Sigmoid colon (tissue), 6 donors: ENCODE measurements at regions not wholly inside any gene's neighbourhood (a gene's known extent, or its start where the extent isn't known, plus 50 kb on each side); places are given as distances from the start of the nearest gene placed in this dataset.
"Not testable (repeated sequence)": the region's sequence is repeated elsewhere in the genome, so short reads cannot be mapped to it uniquely, and the experiment has no call there.

Source experiments
- DNase-seq: peaks from one replicate; pipeline ENCODE4 v3.0.0-alpha.2; 2019
- H3K27ac ChIP-seq, 4 donors: fragments of 200-600 bp; sonication (generic); one replicate each; pipeline ENCODE4 v1.5.1; 2016 to 2019; ENCODE audit warnings: mild to moderate bottlenecking in 1 of 4
- H3K27me3 ChIP-seq, 3 donors: fragments of 200-600 bp; sonication (generic); one replicate each; pipeline ENCODE4 v1.5.1; 2019; ENCODE audit warnings: mild to moderate bottlenecking in 1 of 3
- H3K36me3 ChIP-seq, 4 donors: fragments of 200-600 bp; sonication (generic); one replicate each; pipeline ENCODE4 v1.5.1; 2016 to 2019
- H3K4me1 ChIP-seq, 4 donors: fragments of 200-600 bp; sonication (generic); one replicate each; pipeline ENCODE4 v1.5.1; 2017 to 2019
- H3K4me3 ChIP-seq, 4 donors: fragments of 200-600 bp; sonication (generic); one replicate each; pipeline ENCODE4 v1.5.1; 2017 to 2019; ENCODE audit warnings: mild to moderate bottlenecking in 2 of 4, moderate library complexity in 1 of 4
- H3K9me3 ChIP-seq, 4 donors: fragments of 200-600 bp in 3 of 4; sonication (generic) in 3 of 4; one replicate each; pipeline versions ENCODE4 v1.5.1 to v1.6.1; 2013 to 2019
- whole genome bisulfite sequencing, 2 donors: extraction: QIAGEN DNeasy Blood & Tissue Kit; methylation state at CpG; one replicate each; pipeline ENCODE4 v1.1.7; 2013; 5-methylcytosine and 5-hydroxymethylcytosine counted together
- intact Hi-C: fragments of 100-400 bp; cut with DNase I; formaldehyde crosslinking; loops from one replicate; pipeline ENCODE4 v1.15.1; 2023
- donor health status: healthy with polysubstance abuse.
- donor health status: healthy.

DNA sequence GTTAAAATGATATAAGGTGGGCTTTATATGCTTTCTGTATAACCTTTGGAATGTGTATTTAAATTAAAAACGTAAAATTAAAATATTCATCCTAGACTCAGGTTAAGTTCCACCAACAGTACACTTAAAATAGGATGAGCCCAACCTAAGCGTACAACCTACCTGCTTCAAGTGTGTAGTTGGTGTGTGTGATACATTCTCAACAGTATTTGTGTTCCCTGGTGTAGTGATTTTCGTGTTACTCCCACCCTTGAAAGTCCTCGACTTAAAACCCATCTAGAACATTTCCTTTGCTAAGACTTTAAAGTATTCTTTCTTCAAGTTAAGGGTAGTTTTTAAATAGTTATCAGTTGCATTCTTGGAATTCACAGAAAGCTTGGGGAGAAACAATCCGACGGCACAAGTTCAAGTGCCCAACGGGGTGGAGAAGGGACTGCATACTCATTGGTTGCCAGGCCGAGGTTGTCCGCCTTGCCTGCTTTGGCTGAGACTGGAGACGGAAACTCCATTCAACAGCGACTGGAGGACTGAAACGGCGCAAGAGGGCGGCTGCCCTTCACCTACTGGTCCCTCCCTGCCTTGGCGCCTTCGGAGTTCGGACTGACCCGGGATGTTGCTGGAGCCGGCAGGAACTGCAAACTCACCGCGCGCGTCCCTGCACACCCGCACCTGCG lies 133.7 kb downstream of the FAM72C start:
- H3K4me1 ChIP-seq, intact Hi-C loops, H3K9me3 ChIP-seq, H3K36me3 ChIP-seq, H3K4me3 ChIP-seq, H3K27me3 ChIP-seq, H3K27ac ChIP-seq, DNase-seq: not testable (repeated sequence)
- WGBS, 2 donors, result 17 to 21% methylated on average over 25 of the region's 25 CpGs

DNA sequence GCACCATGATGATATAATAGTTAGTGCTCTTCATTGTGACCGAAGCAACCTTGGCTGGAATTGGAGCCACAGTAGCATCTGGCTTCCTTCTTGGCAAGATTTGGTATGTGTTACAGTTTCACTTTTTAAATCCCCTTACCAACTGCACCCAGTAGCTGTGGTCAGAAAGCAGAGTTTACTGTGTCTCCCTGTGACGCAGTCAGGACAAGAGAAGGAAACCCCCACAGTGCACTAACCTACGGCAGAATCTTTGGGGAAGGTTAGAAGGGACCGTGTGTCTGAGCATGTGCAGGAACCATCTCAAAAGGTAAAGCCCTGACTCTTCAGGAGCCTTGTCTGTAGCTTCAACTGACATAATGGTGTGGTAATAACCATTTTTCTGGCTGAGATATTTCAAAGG lies 138.4 kb downstream of the FAM72C start:
- H3K27me3 ChIP-seq, H3K9me3 ChIP-seq, H3K4me3 ChIP-seq, H3K36me3 ChIP-seq, H3K27ac ChIP-seq, intact Hi-C loops, DNase-seq, H3K4me1 ChIP-seq: not testable (repeated sequence)
- WGBS, 2 donors, result 88 to 100% methylated on average over 1 to 2 of the region's 4 CpGs

DNA sequence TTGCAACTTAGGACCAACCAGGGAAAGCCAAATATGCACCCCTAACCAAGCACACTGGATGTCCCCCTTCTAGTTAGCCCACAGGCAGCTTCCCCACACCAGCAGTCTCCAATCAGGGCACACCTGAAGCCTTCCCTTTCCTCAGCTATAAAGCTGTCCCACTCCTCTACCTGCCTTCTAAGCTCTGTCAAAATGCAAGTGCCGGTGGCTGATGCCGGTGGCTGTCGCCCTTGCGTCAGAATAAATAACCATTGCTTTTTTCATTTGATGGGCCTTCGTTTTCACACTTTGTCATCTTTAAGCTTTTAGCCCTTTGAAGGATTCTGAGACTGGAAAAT lies 139.4 kb downstream of the FAM72C start:
- H3K4me1 ChIP-seq, intact Hi-C loops, H3K27me3 ChIP-seq, H3K9me3 ChIP-seq, DNase-seq, H3K4me3 ChIP-seq, H3K36me3 ChIP-seq, H3K27ac ChIP-seq: not testable (repeated sequence)
- WGBS, 2 donors, result 81 to 91% methylated on average over 5 of the region's 5 CpGs

DNA sequence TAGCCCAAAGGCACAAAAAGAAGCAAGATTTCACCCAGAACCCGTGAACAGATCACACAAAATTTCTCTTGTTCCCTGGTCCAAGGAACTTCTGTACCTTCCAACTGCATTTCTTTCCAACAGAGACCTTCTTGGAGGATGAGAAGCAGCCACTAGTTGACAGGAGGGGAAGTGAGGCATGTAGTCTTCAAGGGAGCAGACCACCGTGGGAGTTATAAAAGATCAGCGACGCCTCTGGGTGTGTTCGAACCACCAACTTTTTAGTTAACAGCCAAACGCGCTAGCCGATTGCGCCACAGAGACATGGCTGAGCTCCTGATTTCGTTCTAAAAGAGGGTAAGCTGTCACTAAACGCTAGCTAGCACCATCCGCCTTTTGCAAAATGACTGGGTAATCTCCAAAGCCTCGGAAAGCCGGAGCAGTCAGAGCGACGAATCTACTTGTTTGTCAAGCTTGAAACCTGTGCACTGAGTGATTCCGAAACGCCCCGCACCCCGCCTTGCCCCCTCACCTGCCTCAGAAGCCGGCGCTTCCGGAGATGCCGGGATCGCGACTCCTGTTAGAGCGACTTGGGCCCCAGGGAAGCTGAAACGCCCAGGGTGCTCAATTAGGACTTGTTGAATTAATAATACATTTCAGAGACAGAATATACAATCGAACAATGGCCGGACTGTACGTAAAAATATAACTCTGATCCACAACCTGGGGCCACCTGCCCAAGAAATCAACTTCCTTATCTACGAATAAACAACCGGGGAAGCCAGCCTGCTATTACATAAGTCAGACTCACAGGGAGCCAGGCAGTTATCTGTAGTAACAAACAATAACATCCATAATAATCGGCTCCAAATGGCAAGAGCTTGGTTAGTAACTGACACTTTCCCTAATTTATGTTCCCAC lies 140.1 kb downstream of the FAM72C start:
- intact Hi-C loops, H3K4me1 ChIP-seq, H3K4me3 ChIP-seq, H3K27ac ChIP-seq, H3K9me3 ChIP-seq, H3K27me3 ChIP-seq, DNase-seq, H3K36me3 ChIP-seq: not testable (repeated sequence)
- 7 to 20% methylated on average over 34 of the region's 34 CpGs for WGBS, 2 donors

DNA sequence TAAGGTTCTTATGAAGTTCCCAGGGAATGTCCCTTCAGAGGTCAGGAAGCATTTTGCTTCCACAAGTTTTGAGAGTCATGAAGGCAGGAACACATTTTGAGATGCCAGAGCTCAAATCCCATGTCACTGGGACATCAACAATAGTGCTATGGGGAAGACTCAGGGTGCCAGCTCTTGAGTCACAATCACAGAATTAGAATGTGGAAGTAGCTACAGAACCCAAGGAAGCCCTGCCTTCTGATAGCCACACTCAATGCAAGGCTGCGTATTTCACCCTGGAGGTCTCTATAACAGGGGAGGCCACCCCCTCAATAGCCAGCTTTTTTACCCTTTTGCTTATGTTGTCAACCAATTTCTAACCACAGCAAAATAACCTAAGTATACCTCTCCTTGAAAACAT lies 145.6 kb downstream of the FAM72C start:
- WGBS, 2 donors, result no CpG with 5 or more reads among the region's 1 CpG
- H3K4me3 ChIP-seq, H3K4me1 ChIP-seq, intact Hi-C loops, H3K9me3 ChIP-seq, DNase-seq, H3K27ac ChIP-seq, H3K36me3 ChIP-seq, H3K27me3 ChIP-seq: not testable (repeated sequence)

DNA sequence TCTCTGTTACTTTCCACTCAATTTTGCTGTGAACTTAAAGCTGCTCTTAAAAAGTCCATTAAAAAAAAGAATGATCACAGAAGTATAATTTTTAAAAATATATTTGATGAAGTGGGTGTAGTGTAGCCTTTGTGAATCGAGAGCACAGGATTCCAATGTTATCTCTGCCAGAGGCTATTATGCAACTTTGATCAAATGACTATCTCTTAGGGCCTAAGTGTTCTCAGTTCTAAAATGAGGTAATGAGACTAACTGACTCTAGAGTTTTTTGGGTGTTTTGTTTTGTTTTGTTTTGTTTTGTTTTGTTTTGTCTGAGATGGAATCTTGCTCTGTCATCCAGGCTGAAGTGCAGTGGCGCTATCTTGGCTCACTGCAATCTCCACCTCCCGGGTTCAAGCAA lies 147.5 kb downstream of the FAM72C start:
- H3K9me3 ChIP-seq, H3K4me1 ChIP-seq, H3K27ac ChIP-seq, DNase-seq, intact Hi-C loops, H3K27me3 ChIP-seq, H3K36me3 ChIP-seq, H3K4me3 ChIP-seq: not testable (repeated sequence)
- WGBS, 2 donors, result 71 to 77% methylated on average over 2 of the region's 3 CpGs

DNA sequence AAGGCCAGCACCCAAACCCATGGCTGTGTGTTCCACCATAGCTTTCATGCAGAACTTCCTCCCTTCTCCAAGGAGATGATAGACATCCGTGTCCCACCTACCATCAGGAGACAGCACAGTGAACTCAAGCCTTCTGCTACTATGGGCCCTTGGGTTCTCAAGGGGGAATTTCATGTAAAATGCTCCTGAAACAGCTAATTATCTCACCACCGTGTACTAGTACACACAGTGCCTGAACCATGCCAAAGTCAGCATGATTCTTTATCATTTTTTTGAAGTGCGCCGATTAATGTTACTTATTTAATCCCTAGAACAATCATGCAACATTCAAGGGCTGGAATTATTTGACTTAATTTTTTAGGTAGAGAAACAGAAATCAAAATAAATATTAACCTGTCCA lies 151.7 kb downstream of the FAM72C start:
- H3K27ac ChIP-seq, H3K9me3 ChIP-seq, intact Hi-C loops, H3K4me1 ChIP-seq, H3K4me3 ChIP-seq, DNase-seq, H3K36me3 ChIP-seq, H3K27me3 ChIP-seq: not testable (repeated sequence)
- no CpG with 5 or more reads among the region's 4 CpGs for WGBS, 2 donors

DNA sequence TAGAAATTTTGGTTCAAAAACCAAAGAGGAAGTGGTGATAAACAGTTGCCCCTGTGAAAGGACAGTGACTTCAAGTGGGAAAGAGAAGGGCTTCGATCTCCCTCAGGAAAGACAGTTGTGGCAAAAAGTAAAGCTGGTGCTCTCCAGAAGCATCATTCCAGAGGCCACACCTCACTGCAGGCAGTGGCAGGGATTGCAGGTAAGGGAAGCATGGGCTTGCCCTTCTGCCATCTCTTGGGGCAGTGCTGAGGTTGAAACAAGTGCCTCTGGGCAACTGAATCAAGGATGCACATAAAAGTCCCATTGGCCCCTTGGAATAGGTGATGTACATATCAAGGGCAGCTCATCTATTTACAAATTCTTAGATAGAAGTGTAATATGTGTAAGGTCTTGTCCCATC lies 155.4 kb downstream of the FAM72C start:
- H3K27me3 ChIP-seq, DNase-seq, H3K9me3 ChIP-seq, H3K27ac ChIP-seq, H3K4me3 ChIP-seq, H3K4me1 ChIP-seq, H3K36me3 ChIP-seq, intact Hi-C loops: not testable (repeated sequence)
- no CpG with 5 or more reads among the region's 1 CpG for WGBS, 2 donors

DNA sequence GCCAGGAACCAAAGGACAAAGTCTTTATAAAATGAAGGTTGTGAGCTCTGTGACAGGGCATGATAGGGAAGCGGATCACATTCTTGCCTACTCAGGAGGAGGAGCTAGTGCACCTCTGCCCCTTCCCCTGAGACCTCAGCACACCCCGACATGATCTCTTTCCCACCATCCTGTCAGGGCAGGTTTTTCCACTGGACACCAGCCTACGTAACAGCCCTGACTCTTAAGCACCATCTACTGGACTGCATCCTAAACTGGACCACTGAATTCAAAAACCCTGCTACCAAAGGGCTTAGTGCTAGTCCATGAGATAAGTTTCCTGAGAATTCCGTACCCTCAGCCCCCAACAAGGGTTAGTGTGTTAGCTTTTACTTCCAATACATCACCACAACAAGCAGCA lies 166.4 kb downstream of the FAM72C start:
- H3K4me1 ChIP-seq, H3K9me3 ChIP-seq, H3K27ac ChIP-seq, H3K36me3 ChIP-seq, H3K4me3 ChIP-seq, H3K27me3 ChIP-seq, intact Hi-C loops, DNase-seq: not testable (repeated sequence)
- WGBS, 2 donors, result no CpG with 5 or more reads among the region's 4 CpGs

DNA sequence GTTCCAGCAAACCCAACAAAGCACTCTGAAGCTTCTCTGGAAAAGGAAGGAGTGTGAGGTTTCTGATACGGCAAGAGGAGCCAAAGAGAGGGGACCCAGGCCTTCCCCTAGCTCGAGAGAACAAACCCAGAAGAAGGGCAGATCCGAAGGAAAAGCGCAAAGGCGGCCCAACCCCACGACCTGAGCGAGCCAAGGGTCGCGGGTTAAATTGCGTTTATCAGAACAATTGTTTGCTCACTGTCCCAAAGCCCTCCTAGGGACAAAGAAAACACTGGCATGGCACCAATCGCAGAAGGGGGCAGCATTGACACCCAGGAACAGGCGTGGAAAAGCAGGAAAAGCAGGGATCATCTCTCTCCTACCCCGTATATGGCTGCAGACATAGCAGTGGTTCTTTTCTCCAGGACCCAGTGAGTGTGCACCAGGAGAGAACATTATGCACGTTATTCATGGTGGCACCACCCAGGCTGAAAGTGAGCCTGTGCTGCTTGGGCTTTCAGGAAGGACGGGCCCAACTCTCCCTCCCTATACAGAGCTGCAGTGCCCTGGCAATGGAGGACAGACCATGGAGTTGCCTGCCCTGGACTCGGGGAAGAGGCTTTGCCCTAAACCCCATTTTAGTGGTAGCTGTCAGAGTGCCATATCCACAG lies 167.0 kb downstream of the FAM72C start:
- H3K36me3 ChIP-seq, H3K27ac ChIP-seq, H3K4me3 ChIP-seq, H3K27me3 ChIP-seq, H3K4me1 ChIP-seq, intact Hi-C loops, H3K9me3 ChIP-seq, DNase-seq: not testable (repeated sequence)
- 1 to 6% methylated on average over 13 of the region's 16 CpGs for WGBS, 2 donors

DNA sequence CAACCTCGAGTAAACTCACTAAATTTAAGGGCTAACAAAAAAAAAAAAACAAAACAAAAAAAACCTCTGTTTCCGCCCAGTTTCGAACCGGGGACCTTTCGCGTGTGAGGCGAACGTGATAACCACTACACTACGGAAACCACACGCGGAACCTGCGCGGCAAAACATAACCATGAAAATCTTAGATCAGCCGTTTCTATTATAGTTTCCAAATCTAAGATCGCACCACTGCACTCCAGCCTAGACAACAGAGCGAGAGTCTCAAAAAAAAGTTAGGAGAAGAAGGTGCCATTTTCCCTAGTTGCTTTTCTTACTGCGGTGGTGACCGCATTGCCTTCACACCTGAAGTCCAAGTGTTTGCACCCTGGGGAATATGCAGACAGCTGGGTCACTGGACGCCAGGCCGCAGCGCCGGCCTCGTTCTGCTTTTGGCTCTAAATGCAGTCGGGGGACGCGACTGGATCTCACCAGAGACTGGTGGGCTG lies 167.8 kb downstream of the FAM72C start:
- DNase-seq, result peak; percentile 36
- H3K27me3 ChIP-seq, intact Hi-C loops, H3K9me3 ChIP-seq, H3K4me3 ChIP-seq, H3K4me1 ChIP-seq, H3K27ac ChIP-seq, H3K36me3 ChIP-seq: not testable (repeated sequence)
- WGBS, 2 donors, result 0 to 1% methylated on average over 26 of the region's 26 CpGs

DNA sequence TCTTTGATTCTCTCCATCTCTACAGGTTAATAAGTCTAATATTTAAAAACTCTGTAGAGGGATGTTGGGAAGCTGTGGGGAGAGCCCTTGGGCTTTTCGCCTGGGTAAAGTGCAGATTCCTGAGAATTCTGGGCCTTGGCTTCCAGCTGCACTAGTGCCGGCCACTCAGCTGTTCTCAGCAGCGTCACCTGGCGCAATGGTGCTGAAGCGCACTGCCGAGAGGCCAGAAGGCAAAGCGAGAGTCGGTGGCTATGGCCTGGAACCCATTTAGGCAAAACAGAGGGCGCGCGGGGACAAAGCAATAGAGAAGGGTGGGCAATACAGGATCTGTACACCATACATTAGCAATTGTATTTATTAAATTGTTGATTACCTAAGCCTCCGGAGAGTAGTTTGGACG lies 168.7 kb downstream of the FAM72C start:
- H3K27me3 ChIP-seq, H3K36me3 ChIP-seq, intact Hi-C loops, H3K4me3 ChIP-seq, H3K4me1 ChIP-seq, H3K27ac ChIP-seq, DNase-seq, H3K9me3 ChIP-seq: not testable (repeated sequence)
- no CpG with 5 or more reads among the region's 13 CpGs for WGBS, 2 donors

DNA sequence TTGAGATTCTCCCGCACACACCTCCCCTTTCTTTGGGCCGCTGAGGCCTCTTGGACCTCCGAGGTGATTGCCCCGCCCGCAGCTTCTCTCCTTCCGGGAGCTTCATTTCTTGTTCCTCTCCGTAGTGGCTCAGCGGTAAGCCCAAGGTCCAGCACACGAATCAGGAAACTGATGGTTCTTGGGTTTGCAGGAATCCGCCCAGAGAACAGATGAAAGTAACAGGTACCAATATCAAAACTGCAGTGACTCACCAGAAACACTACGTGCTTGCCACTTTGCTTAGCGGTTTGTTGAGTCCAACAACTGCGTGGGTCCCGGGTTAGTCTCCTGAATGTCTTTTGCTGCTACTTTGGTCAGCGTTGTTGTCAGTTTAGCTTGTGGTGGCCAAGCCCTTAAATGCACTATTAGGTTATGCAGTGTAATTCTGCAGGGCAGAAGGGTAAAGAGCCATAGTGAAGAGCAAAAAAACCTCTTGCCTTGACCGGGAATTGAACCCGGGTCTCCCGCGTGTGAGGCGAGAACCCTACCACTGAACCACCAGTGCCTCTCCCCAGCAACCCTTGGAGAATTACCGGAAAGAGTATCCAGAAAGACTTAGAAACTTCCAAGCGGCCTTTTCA lies 172.1 kb downstream of the FAM72C start:
- intact Hi-C loops, H3K9me3 ChIP-seq, H3K36me3 ChIP-seq, H3K4me3 ChIP-seq, H3K4me1 ChIP-seq, DNase-seq, H3K27me3 ChIP-seq, H3K27ac ChIP-seq: not testable (repeated sequence)
- no CpG with 5 or more reads among the region's 22 CpGs for WGBS, 2 donors
